CD4-positive, alpha-beta T cell (primary cell): ENCODE measurements at regions not wholly inside any gene's neighbourhood (a gene's known extent, or its start where the extent isn't known, plus 50 kb on each side); places are given as distances from the start of the nearest gene placed in this dataset.

ENCODE experiments used
- ATAC-seq: fragments of 200-7000 bp; cut with Tn5 transposase; one replicate; pipeline ENCODE4 v1.10.0; 2022; ENCODE audit warnings: mild to moderate bottlenecking; ENCODE audit not compliant: poor library complexity
- CTCF ChIA-PET: fragments of 350-600 bp; sonication (Branson Sonifier 250); formaldehyde crosslinking; loops from one replicate; lab custom pipeline; 2021; ENCODE audit warnings: antibody characterized with exemption, inconsistent platforms; lab: Charles Lee
- POLR2A ChIA-PET: fragments of 350-600 bp; sonication (Branson Sonifier 250); formaldehyde crosslinking; loops from one replicate; lab custom pipeline; 2021; ENCODE audit warnings: antibody characterized with exemption, inconsistent platforms; lab: Charles Lee
- DNase-seq, 14 experiments: peaks; one replicate each; pipeline ENCODE4 v3.0.0-alpha.2; 2013 to 2020; ENCODE audit warnings: mixed read lengths in 2 of 14
- H3K27ac ChIP-seq, 2 donors: one replicate each; pipeline versions ENCODE4 v1.5.1 to v1.7.0; 2013; ENCODE audit warnings: low read length in 2 of 2, low read depth in 1 of 2, mild to moderate bottlenecking in 1 of 2
- H3K27me3 ChIP-seq, 2 experiments: 1 replicate in 1 of 2; 2 replicates in 1 of 2; pipeline versions ENCODE4 v1.6.1 to v1.7.0; 2013; ENCODE audit warnings: low read length in 2 of 2, control low read depth in 1 of 2, mild to moderate bottlenecking in 1 of 2, moderate library complexity in 1 of 2; ENCODE audit not compliant: insufficient read depth in 2 of 2, control insufficient read depth in 1 of 2
- H3K36me3 ChIP-seq: one replicate; pipeline ENCODE4 v1.6.1; 2013; ENCODE audit warnings: low read length, control low read depth; ENCODE audit not compliant: insufficient read depth
- H3K4me1 ChIP-seq: one replicate; pipeline ENCODE4 v1.6.1; 2013; ENCODE audit warnings: low read length, control low read depth; ENCODE audit not compliant: insufficient read depth
- H3K4me3 ChIP-seq: one replicate; pipeline ENCODE4 v1.5.1; 2013; ENCODE audit warnings: mild to moderate bottlenecking, low read length, moderate library complexity
- H3K9me3 ChIP-seq, 2 experiments: 1 replicate in 1 of 2; 2 replicates in 1 of 2; pipeline versions ENCODE4 v1.6.1 to v1.7.0; 2013; ENCODE audit warnings: low read length in 2 of 2, mild to moderate bottlenecking in 2 of 2, control low read depth in 1 of 2, moderate library complexity in 1 of 2; ENCODE audit not compliant: control insufficient read depth in 1 of 2, insufficient read depth in 1 of 2
- H3K27ac Mint-ChIP-seq: one replicate; pipeline ENCODE4 v1.8.0; 2020; ENCODE audit warnings: mixed read lengths
- H3K27me3 Mint-ChIP-seq: one replicate; pipeline ENCODE4 v1.8.0; 2021; ENCODE audit warnings: mixed read lengths
- H3K36me3 Mint-ChIP-seq: one replicate; pipeline ENCODE4 v1.8.0; 2021; ENCODE audit warnings: low read depth, mixed read lengths
- H3K4me1 Mint-ChIP-seq: one replicate; pipeline ENCODE4 v1.8.0; 2021; ENCODE audit warnings: low read depth, mixed read lengths
- H3K4me3 Mint-ChIP-seq: one replicate; pipeline ENCODE4 v1.8.0; 2020; ENCODE audit warnings: mild to moderate bottlenecking, mixed read lengths
- H3K9me3 Mint-ChIP-seq: one replicate; pipeline ENCODE4 v1.8.0; 2020; ENCODE audit warnings: mixed read lengths
- CTCF ChIP-seq: fragments of 200-600 bp; IDR thresholded peaks from one replicate; pipeline ENCODE4 v1.8.0; 2022; ENCODE audit warnings: antibody characterized with exemption, mild to moderate bottlenecking
- intact Hi-C, 2 experiments: fragments of 100-400 bp; cut with DNase I in 1 of 2; cut with micrococcal nuclease in 1 of 2; formaldehyde crosslinking; loops; one replicate each; pipeline versions ENCODE4 v1.15.1 to v1.9.0; 2023 to 2025; cut with DNase I, micrococcal nuclease

- Histone ChIP-seq H3K36me3 (no peaks in the 10 kb centered on the region), H3K4me3 (no peak overlapping the region), H3K4me1 (no peaks in the 10 kb centered on the region), H3K27ac (no peak overlapping the region), H3K27me3 (no peaks in the 10 kb centered on the region), H3K9me3 (peaks cover 0 to 33% of the 10 kb centered on the region in 2 experiments)
- no peak for ATAC-seq
- H3K36me3 Mint-ChIP-seq, result no peaks in the 10 kb centered on the region
- DNase-seq, result no peak
- intact Hi-C loops, result no loop called here
- no peaks in the 10 kb centered on the region for H3K9me3 Mint-ChIP-seq
- ChIA-PET POLR2A (no interaction called here), CTCF (no interaction called here)
- H3K4me1 Mint-ChIP-seq, result no peaks in the 10 kb centered on the region
- no peak for TF ChIP-seq CTCF
- H3K4me3 Mint-ChIP-seq, result no peak overlapping the region
- no peak overlapping the region for H3K27ac Mint-ChIP-seq
- no peaks in the 10 kb centered on the region for H3K27me3 Mint-ChIP-seq
These were observed 518.5 kb downstream of the GLRX3 start for GRCh38 chr10:130654726-130655125.

GRCh38 chr10:130655313-130656186 lies 519.4 kb downstream of the GLRX3 start:
- Histone ChIP-seq H3K36me3 (no peaks in the 10 kb centered on the region), H3K4me3 (no peak overlapping the region), H3K9me3 (peaks cover 0 to 25% of the 10 kb centered on the region in 2 experiments), H3K27me3 (no peaks in the 10 kb centered on the region), H3K4me1 (no peaks in the 10 kb centered on the region), H3K27ac (no peak overlapping the region)
- Mint-ChIP-seq H3K27ac (no peak overlapping the region), H3K9me3 (no peaks in the 10 kb centered on the region), H3K27me3 (no peaks in the 10 kb centered on the region), H3K4me3 (no peak overlapping the region), H3K4me1 (no peaks in the 10 kb centered on the region), H3K36me3 (no peaks in the 10 kb centered on the region)
- TF ChIP-seq CTCF, result no peak
- intact Hi-C loops, result no loop called here
- ChIA-PET POLR2A (no interaction called here), CTCF (no interaction called here)
- DNase-seq (no peak), ATAC-seq (no peak)

- Mint-ChIP-seq H3K4me3 (no peak overlapping the region), H3K36me3 (no peaks in the 10 kb centered on the region), H3K4me1 (no peaks in the 10 kb centered on the region), H3K27me3 (no peaks in the 10 kb centered on the region), H3K9me3 (no peaks in the 10 kb centered on the region), H3K27ac (no peak overlapping the region)
- no peaks in the 10 kb centered on the region for H3K36me3 ChIP-seq
- ChIA-PET CTCF (no interaction called here), POLR2A (no interaction called here)
- ATAC-seq (no peak), DNase-seq (no peak)
- H3K27me3 ChIP-seq, result no peaks in the 10 kb centered on the region
- H3K4me1 ChIP-seq, result no peaks in the 10 kb centered on the region
- intact Hi-C loops, result no loop called here
- no peak overlapping the region for H3K27ac ChIP-seq
- H3K9me3 ChIP-seq, result peaks cover 0 to 30% of the 10 kb centered on the region in 2 experiments
- no peak overlapping the region for H3K4me3 ChIP-seq
- no peak for TF ChIP-seq CTCF
These were observed 520.0 kb downstream of the GLRX3 start for GRCh38 chr10:130656187-130656575.
